NCI-H146 treated with DMSO at 0.1 percent for 48 hours (cell line): ENCODE measurements at regions not wholly inside any gene's neighbourhood (a gene's known extent, or its start where the extent isn't known, plus 50 kb on each side); places are given as distances from the start of the nearest gene placed in this dataset.
"Not testable (repeated sequence)": the region's sequence is repeated elsewhere in the genome, so short reads cannot be mapped to it uniquely, and the experiment has no call there.

Experiments used
- DNase-seq: peaks from one replicate; lab custom pipeline; 2025; ENCODE audit not compliant: unreplicated experiment; lab: John Stamatoyannopoulos, UW

DNA sequence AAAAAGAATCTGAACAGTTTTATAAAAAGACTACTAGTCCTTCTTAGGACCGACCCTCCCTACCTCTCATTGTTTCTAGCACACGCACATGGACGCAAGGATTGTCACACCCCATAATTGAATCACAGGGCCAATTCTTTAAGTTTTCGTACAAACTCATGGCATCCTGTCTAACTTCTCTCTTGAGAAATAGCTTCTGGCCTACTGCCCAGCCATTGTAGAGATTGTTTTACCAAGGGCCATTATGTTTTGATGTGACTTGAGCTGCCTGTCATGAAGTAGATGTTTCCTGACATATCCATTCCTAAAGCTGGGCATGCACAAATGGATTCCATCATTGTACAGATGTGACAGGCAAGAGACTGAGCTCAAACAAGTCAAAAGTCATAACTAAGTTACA, 1672.1 kb upstream of the C9orf72 start:
- DNase-seq = no peak

DNA sequence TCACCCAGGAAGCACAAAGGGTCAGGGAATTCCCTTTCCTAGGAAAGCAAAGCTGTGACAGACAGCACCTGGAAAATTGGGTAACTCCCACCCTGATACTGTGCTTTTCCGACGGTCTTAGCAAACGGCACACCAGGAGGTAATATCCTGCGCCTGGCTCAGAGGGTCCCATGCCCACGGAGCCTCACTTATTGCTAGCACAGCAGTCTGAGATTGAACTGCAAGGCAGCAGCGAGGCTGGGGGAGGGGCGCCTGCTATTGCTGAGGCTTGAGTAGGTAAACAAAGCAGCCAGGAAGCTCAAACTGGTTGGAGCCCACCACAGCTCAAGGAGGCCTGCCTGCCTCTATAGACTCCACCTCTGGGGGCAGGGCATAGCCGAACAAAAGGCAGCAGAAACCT, 1697.1 kb upstream of the C9orf72 start:
- DNase-seq = not testable (repeated sequence)

DNA sequence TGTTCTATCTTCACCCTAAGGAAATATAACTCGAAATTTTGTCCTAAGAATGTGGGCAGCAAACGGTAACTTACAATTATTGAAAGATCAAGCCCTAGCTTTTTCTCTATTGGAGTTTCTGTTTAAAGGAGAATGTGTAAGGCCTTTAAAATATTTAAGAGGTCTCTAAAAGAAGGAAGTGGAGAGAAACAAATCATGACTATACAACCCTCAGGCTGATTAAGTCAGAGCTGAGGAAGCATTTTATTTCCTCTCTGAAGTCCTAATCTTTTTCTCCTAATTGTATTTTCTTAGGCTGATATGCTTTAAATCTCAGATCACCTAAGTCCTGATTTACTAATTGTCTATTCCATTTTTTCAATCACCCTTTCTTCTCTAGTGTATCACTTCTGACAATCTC, 1708.8 kb upstream of the C9orf72 start:
- no peak for DNase-seq

DNA sequence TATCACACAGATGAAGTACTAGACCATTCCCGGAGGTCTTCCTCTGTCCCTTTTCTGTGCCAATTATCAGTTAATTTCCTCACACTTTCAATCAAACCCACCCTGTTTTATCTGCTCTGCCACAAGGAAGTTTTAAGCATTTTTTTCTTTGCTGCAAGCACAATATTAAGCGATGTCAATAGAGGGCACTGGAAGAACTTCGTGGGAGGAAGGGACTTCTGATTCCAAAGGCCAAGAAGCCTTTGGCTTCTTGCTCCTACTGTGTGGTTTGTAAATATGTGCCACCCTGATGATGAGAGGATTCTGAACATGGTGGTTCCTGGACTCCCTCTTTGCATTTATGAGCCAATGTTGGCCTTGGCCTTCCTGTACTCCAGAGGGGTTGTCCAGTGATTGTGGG, 1712.5 kb upstream of the C9orf72 start:
- no peak for DNase-seq

DNA sequence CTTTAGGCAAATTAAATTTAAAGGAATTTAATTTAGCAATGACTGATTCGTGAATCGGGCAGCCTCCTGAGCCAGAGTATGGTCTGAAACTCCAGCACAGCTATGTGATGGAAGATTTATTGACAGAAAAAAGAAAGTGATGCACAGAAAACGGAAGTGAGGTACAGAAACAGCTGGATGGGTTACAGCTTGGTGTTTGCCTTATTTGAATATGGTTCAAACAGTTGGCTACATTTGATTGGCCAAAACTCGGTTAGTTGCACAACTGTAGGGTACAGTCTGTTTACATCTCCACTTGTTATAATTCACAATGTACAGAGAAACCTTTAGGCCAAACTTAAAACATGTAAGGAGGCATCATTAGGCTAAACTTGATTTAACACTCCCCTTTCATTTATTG, 1716.1 kb upstream of the C9orf72 start:
- no peak for DNase-seq

DNA sequence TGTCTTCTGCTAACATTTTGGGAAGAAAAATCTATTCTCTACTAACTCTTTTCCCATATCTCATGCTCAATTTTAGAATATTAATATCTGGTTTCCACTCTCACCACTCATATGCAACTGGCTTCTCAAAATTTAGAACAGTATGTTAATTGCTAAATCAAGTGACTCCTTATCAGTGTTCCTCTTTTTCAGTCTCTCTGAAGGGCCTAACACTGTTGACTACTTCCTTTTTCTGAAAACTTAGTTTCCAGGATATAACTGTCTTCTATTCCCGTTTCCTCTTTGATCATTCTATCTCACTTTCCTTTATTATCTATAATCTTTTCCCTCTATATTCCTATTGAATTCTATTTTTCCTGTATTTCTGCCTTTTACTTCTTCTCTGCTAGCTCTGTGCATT, 1717.2 kb upstream of the C9orf72 start:
- DNase-seq = no peak

DNA sequence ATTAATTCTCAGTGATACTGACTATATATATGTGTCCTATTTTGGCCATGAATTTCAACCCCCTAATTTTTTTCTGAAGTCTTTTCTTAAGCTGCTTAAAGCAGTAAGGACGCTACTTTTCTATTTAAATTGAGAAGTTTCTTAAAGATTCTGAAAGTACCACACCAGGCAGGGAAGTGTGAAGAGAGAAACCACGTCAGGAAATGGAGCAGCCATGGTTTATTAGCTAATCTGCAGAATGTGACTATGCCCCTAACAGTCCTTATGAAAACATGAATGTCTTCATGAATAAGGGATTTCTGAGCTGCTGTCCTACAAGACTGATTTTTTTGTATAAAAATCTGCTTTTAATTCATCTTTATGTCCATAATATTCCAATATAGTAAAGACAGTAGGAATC, 1724.3 kb upstream of the C9orf72 start:
- no peak for DNase-seq

DNA sequence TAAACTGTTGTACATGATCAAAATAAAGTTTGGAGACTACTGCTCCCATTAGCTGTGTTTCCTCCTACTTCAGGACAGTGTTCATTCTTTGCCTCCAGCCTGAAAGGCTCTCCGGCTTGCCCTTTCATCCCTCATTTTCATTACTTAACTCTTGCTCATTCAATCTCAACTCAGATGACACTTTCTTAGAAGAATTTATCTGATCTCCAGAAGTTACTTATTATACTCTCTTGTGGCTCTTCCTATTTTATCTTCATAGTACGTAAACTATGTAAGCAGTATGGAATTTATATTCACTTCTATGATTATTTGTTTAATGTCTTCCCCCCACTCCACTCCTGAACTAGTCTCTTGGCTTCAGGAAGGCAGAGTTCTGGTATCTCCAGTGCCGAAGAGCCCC, 1737.9 kb upstream of the C9orf72 start:
- no peak for DNase-seq

DNA sequence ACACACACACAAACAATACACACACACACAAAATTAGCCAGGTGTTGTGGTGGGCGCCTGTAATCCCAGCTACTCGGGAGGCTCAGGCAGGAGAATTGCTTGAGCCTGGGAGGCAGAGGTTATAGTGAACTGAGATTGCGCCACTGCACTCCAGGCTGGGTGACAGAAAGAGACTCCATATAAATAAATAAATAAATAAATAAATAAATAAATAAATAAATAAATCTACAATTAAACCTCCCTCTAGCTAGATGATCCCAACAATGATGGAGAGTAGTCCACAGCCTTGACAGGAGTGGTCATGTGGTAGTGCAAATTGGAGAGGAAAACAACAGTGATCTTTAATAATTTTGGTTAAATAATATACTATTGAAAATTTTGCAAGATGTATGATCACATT, 1739.0 kb upstream of the C9orf72 start:
- DNase-seq = no peak

DNA sequence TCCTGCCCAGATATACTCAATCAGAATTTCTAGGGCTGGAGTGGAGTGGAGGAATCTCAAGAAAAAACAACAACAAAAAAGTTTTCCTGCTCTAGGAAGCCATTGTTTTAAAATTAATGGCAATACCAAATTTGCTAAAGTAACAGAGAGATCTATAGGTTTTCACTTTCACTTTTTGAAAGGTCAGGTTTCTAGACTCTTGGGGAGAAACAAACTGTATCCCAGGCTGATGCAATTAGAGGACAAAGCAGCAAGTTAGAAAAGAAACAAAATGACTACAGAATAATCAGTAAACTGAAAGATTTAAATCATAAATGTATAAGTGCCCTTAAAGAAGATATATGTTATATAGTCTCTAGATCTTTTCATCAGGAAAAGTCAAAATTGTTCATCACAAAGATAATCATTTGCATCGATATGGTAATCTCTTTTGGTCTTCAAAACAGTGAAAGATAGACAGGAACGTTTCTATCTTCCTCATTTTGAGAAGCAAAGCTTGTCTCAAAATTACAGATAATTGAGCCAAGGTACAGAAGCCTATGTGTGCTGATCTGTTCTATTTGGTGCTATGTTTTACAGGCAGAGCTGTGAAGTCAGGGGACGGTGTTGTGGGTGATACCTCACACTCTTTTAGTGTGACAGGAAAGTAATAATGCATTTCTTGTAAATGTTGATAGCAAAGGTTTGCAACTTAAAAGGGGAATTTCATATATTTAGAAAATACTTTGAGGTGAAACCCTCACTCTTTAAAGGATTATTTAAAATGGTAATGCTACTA, 1746.6 kb upstream of the C9orf72 start:
- no peak for DNase-seq

DNA sequence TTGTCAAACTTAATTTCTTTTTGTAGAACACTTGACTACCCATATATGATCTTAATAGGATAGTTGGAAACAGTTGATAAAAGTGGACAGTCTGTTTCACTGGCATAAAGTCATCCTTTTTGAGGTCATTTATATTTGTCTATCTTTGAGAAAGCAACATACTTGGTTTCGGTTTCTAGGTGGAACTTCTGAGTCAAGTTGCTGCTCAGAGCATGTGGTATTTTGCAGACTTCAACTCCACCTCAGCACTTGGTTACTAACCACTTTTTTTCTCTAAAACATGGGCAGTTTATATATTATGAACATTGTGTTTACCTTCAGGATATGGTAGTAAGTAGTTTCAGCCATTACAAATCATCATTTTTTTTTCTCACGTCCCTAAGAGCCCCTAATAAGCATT, 1749.0 kb upstream of the C9orf72 start:
- DNase-seq = no peak

DNA sequence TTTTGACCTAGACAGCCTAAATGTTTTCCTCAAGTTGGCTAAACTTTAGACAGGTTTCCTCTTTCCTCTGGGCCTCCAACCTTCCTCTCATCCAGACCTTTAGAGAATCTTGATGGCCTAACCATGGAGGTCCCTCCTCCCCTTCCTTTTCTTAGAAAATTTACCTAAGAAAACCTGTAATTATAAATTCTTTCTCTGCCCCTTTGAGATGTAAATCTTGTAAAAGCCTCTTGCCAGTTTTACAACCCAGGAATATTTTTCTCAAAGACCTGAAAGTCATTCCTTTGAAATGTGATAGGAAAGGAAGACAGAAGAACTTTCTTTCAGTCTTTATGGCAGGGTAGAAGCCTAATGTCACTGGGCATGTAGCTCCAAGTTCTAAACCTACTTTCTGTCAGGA, 1752.6 kb upstream of the C9orf72 start:
- DNase-seq = no peak

DNA sequence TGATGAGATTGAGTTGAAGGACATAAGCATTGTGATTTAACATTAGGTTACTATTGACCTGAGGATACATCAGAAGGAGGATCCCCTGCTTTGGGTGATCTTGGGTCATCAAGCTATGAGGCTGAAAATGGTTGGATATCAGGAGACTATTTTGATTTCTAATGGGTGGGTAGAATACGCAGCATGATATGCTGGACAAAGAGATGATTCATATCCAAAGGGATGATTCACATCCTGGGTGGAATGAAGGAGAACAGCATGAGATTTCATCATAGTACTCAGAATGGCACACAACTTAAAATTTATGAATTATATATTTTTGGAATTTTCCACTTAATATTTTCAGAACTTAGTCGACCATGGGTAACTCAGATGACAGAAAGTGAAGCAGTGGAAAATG, 1759.5 kb upstream of the C9orf72 start:
- no peak for DNase-seq

DNA sequence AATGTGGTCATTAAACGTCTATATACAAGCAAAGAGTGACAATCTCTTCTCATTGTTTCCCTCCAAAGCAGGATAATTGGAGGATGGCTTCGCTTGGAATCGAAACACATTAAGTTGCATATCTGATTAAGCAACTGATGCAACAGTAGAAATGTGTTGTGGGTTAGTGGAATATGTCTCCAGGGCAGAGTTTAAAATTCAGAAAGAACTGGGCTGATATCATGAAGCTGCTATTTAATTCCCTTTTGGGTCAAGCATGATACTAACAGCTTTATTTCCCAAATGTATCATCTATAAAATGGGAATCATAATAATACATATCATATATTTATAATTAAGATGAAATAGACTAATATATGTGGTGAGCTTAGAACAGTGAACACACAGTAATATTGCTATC, 1763.0 kb upstream of the C9orf72 start:
- no peak for DNase-seq

DNA sequence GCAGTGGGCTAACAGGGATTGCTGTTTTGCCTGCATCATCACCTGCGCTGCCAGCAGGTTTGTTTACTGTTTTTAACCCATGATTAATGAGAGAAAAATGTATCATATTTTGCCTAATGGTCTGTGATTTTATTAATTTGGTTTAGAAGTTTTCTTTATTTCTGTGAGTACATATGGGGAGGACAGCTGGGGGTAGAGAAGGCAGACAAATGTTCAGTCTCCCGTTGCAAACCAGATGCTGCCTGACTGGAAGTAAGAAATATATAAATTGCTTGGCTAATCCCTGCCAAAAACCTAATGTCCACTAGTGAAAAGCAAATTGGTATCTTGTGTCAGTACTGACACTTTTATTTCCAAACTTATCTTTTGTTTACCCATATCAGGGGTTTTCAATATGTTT, 1766.1 kb upstream of the C9orf72 start:
- no peak for DNase-seq

DNA sequence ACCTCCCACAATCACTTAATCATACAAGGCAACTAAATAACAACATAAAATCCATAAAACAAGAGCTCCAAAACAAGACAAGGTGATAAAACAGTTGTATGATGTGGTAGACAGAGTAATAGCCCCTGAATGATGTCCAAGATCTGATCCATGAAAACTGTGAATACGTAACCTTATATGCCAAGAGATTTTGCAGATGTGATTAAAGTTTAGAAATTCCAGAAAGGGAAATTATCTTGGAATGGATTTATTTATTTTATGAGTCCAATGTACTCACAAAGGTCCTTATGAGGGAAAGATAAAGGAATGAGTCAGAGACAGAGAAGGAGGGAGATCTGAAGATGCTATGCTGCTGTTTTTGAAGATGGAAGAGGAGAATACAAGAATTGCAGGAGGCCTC, 1775.7 kb upstream of the C9orf72 start:
- no peak for DNase-seq

DNA sequence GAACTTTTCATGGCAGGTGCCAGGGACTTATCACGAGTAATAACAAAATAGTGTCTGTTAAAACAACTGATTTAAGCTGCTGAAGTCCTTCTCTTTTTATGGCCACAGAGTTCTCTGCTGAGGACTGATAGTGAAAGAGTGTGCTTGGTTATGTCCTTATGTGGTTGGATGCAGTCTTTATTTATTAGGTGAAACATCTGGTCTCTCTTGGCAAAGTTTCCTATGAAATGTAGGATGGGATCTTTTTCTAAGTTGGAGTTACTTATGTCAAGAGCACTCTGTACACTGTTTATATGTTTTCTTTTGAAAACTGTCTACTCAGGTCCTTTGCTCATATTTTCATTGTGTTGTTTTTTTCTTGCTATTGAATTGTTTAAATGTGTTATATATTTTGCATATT, 1816.1 kb upstream of the C9orf72 start:
- DNase-seq = no peak

DNA sequence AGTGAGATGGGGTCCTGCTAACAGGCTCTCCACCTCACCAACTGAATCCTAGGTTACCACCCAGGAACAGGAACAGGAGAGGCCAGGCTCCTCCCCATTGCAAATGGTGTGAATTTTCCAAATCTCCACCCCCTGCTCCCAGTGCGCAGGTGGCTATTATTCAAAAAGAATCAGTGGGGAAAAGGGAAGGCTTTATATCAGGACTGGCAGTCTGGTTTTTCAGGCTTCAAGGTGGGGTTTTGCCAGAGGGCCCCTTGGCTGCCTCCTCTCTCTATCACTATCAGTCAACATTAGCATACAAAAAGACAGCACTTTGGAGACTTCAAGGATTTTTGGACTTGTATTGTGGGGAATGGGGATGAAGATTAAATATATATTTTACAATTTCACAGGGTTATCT, 1817.6 kb upstream of the C9orf72 start:
- DNase-seq = no peak

DNA sequence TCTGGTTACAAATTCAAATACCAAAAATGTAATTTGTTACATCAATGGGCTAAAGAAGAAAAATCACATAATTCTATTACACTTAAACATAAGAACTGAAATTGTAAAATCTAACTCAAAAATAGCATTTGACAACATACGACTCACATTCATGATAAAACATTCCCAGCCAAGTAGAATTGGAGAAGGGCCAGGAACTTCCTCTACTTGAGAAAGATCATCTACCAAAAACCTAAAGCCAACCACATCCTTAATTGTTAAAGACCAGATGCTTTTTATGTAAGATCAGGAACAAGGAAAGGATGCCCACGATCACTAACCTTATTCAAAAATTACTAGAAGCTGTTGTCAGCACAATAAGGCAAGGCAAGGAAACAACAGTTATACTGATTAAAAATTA, 1819.8 kb upstream of the C9orf72 start:
- DNase-seq = no peak

DNA sequence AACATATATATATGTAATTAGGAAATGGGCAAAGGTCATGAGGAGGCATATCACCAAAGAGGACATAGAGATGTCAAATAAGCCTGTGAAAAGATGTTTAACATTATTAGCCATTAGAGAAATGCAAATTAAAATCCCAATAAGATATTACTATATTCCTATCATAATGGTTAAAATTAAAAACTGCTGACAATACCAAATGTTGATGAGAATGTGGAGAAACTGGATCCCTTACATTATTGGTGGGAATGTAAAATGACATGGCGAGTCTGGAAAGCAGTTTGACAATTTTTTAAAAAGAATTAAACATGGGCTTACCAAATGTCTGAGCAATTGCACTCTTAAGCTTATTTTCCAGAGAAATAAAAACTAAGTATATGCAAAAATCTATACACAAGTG, 1821.6 kb upstream of the C9orf72 start:
- DNase-seq = no peak

DNA sequence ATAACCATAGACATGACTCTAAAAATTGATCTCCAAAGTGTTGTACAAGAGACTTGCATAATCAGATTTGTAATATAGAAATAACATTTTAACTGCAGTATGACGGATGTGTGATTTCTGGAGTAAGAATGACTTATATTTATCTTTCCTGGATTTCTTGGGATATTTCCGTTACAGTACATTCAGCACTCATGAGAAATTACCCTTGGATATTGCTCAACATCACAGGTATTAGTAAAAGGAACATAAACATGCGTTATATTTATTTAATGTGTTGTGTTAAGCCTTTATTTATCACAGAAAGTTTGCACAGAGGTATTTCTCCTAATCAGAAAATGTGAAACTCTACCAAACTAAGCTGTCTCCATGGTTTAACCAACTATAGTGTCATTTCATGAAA, 1823.9 kb upstream of the C9orf72 start:
- no peak for DNase-seq

DNA sequence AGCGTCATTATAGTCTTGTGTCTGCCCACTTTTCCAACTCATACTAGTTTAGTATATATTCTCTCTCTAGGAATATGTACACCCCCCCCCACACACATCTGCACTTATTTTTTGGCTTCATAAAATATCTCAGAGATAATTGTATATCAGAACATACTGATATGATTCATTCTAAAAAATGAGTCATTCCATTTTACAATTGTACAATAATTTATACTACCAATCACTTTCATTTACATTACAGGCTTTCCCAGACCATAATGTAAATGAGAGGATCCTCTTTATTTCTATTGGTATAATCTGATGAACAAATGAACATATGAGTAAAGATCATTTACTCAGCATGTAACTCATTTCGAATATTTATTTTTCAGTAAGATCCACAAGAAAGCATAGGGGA, 1842.9 kb upstream of the C9orf72 start:
- DNase-seq = no peak

DNA sequence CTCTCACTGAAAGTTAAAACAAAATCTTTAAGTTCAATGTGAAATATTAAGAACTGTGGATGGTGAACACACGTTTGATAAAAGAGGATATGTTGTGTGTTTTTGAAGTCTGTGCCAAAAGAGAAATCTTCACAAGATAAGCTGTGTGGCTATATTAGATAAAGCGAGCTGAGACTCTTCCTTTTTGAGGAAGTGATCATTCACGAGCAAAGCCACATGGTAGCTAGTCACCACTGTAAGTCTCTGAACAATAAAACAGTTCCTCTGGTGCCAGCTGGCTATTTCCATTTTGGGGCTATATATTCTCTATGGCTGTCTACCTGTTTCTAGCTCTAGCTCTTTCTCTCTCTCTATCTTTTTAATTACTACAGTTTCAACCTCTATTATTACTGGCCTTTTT, 1849.2 kb upstream of the C9orf72 start:
- DNase-seq = no peak

DNA sequence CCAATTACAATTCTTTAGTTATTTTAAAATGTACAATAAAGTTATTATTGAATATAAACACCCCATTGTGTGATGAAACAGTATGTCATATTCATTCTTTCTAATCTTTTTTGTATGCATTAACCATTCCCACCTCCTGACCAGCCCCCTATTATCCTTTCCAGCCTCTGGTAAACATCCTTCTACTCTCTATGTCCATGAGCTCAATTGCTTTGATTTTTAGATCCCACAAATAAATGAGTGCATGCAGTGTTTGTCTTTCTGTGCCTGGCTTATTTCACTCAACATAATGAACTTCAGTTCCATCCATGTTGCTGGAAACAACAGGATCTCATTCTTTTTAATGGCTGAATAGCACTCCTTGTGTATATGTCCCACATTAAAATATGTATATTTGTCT, 1858.9 kb upstream of the C9orf72 start:
- no peak for DNase-seq
